Activated CD8-positive, alpha-beta T cell treated with anti-CD3 and anti-CD28 coated beads, Interleukin-2, amount 10 ng/mL, durations not matched to agents 7 days and 5 days (primary cell): ENCODE measurements at regions not wholly inside any gene's neighbourhood (a gene's known extent, or its start where the extent isn't known, plus 50 kb on each side); places are given as distances from the start of the nearest gene placed in this dataset.

Experiments used
- ATAC-seq: fragments of 150-1000 bp; cut with Tn5 transposase; one replicate; pipeline ENCODE4 v1.10.0; 2021; ENCODE audit warnings: moderate library complexity
- CTCF ChIA-PET: fragments of 350-600 bp; sonication (Branson Sonifier 250); formaldehyde crosslinking; loops from one replicate; lab custom pipeline; 2021; ENCODE audit warnings: antibody characterized with exemption; lab: Charles Lee
- POLR2A ChIA-PET: fragments of 350-600 bp; sonication (Branson Sonifier 250); formaldehyde crosslinking; loops from one replicate; lab custom pipeline; 2021; ENCODE audit warnings: antibody characterized with exemption; lab: Charles Lee
- DNase-seq: peaks from one replicate; pipeline ENCODE4 v3.0.0-alpha.2; 2020
- H3K27ac Mint-ChIP-seq: one replicate; pipeline ENCODE4 v1.8.0; 2021; ENCODE audit warnings: mild to moderate bottlenecking, mixed read lengths
- H3K27me3 Mint-ChIP-seq: one replicate; pipeline ENCODE4 v1.8.0; 2021; ENCODE audit warnings: low read depth, mixed read lengths
- H3K36me3 Mint-ChIP-seq: one replicate; pipeline ENCODE4 v1.8.0; 2021; ENCODE audit warnings: low read depth, mixed read lengths
- H3K4me1 Mint-ChIP-seq: one replicate; pipeline ENCODE4 v1.8.0; 2021; ENCODE audit warnings: low read depth, mixed read lengths
- H3K4me3 Mint-ChIP-seq: one replicate; pipeline ENCODE4 v1.8.0; 2021; ENCODE audit warnings: mild to moderate bottlenecking, mixed read lengths
- H3K9me3 Mint-ChIP-seq: one replicate; pipeline ENCODE4 v1.8.0; 2022; ENCODE audit warnings: mixed read lengths; ENCODE audit not compliant: insufficient read depth

DNA sequence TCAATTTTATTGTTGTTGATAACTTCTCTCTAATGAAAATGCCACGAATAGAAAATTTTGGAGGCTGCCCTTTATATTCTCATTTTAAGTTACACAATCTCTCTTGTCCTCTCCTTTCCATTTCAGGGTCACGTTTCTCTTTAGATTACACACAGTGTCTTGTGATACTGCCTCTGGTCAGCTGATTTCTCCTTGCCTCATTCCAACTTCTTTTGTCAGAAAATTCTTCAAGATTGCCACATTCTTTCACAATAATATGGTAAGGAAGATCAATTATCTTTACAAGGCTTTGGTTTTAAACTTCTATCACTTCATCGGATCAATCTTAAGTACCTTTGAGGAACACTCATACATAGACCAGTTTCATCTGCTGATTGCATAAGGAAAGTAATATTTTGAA is 370.3 kb downstream of the RFPL4B start:
- H3K9me3 Mint-ChIP-seq = no peaks in the 10 kb centered on the region
- CTCF ChIA-PET = no interaction called here
- DNase-seq (no peak), ATAC-seq (no peak)
- H3K27me3 Mint-ChIP-seq = no peaks in the 10 kb centered on the region
- H3K36me3 Mint-ChIP-seq = no peaks in the 10 kb centered on the region
- no peaks in the 10 kb centered on the region for H3K4me1 Mint-ChIP-seq
- no peak overlapping the region for H3K27ac Mint-ChIP-seq
- POLR2A ChIA-PET = no interaction called here
- H3K4me3 Mint-ChIP-seq = no peak overlapping the region

GRCh38 chr6:112717856-112718255 is 370.7 kb downstream of the RFPL4B start:
- CTCF ChIA-PET = no interaction called here
- H3K27me3 Mint-ChIP-seq = no peaks in the 10 kb centered on the region
- no peak for DNase-seq
- no peak for ATAC-seq
- no peaks in the 10 kb centered on the region for H3K36me3 Mint-ChIP-seq
- no peak overlapping the region for H3K27ac Mint-ChIP-seq
- no peaks in the 10 kb centered on the region for H3K9me3 Mint-ChIP-seq
- H3K4me3 Mint-ChIP-seq = no peak overlapping the region
- POLR2A ChIA-PET = no interaction called here
- no peaks in the 10 kb centered on the region for H3K4me1 Mint-ChIP-seq

- H3K9me3 Mint-ChIP-seq = no peaks in the 10 kb centered on the region
- ATAC-seq = no peak
- CTCF ChIA-PET = no interaction called here
- DNase-seq = no peak
- H3K4me3 Mint-ChIP-seq = no peak overlapping the region
- POLR2A ChIA-PET = no interaction called here
- no peak overlapping the region for H3K27ac Mint-ChIP-seq
- no peaks in the 10 kb centered on the region for H3K36me3 Mint-ChIP-seq
- no peaks in the 10 kb centered on the region for H3K27me3 Mint-ChIP-seq
- H3K4me1 Mint-ChIP-seq = no peaks in the 10 kb centered on the region
Measured at GRCh38 chr6:112725541-112726085, 378.5 kb downstream of the RFPL4B start.

DNA sequence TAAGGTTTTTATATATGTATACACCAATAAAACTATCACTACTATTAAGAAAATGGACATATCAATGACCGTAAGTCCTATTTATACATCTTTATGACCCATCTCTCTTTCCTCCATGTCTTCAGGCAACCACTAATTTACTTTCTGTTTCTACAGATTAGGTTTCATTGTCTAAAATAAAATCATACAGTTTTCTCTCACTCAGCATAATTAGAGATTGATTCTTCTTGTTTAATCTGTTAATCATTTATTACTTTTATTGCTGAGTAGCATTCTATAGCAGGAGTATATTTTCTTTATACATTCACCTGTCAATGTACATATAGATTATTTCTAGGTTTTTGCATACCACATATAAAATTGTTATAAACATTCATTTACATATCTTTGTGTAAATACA is 388.0 kb downstream of the RFPL4B start:
- H3K4me3 Mint-ChIP-seq = no peak overlapping the region
- POLR2A ChIA-PET = no interaction called here
- no peaks in the 10 kb centered on the region for H3K4me1 Mint-ChIP-seq
- H3K9me3 Mint-ChIP-seq = no peaks in the 10 kb centered on the region
- CTCF ChIA-PET = no interaction called here
- no peak overlapping the region for H3K27ac Mint-ChIP-seq
- H3K27me3 Mint-ChIP-seq = no peaks in the 10 kb centered on the region
- ATAC-seq (no peak), DNase-seq (no peak)
- H3K36me3 Mint-ChIP-seq = no peaks in the 10 kb centered on the region

DNA sequence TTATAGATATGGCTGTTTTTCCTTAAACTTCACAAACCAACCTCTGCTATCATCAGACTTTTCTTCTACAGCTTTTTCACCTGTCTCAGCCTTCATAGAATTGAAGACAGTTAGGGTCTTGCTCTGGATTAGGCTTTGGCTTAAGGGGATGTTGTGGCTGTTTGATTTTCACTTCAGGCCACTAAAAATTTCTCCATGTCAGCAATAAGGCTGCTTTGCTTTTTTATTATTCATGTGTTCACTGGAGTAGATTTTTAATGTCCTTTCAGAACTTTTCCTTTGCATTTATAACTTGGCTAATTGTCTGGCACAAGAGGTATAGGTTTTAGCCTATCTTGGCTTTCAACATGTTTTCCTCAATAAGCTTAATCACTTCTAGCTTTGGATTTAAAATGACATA is 392.6 kb downstream of the RFPL4B start:
- Mint-ChIP-seq H3K4me1 (no peaks in the 10 kb centered on the region), H3K27ac (no peak overlapping the region), H3K9me3 (no peaks in the 10 kb centered on the region), H3K27me3 (no peaks in the 10 kb centered on the region), H3K4me3 (no peak overlapping the region), H3K36me3 (no peaks in the 10 kb centered on the region)
- ChIA-PET CTCF (no interaction called here), POLR2A (no interaction called here)
- DNase-seq (no peak), ATAC-seq (no peak)

DNA sequence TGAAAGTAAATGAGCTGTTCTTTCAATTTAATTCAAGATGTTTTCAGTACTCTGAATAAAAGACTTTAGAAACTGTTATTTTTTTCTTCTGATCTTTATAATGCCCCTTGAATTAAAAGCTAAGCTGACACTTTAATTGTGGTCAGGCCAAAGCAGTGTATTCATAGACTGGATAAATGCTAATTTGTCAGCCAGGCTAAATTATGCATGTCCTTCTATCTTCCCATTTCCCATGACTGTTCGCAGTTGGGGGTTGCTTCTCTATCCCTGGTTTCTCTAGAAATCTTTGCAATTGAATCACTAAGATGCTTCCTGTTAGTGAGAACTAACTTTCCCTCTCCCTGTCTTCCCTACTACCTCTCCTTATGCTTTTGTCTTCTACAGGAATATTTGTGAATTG is 396.2 kb downstream of the RFPL4B start:
- ChIA-PET POLR2A (no interaction called here), CTCF (no interaction called here)
- H3K27ac Mint-ChIP-seq = no peak overlapping the region
- ATAC-seq = no peak
- no peaks in the 10 kb centered on the region for H3K27me3 Mint-ChIP-seq
- no peaks in the 10 kb centered on the region for H3K36me3 Mint-ChIP-seq
- no peak for DNase-seq
- H3K9me3 Mint-ChIP-seq = no peaks in the 10 kb centered on the region
- H3K4me3 Mint-ChIP-seq = no peak overlapping the region
- no peaks in the 10 kb centered on the region for H3K4me1 Mint-ChIP-seq

DNA sequence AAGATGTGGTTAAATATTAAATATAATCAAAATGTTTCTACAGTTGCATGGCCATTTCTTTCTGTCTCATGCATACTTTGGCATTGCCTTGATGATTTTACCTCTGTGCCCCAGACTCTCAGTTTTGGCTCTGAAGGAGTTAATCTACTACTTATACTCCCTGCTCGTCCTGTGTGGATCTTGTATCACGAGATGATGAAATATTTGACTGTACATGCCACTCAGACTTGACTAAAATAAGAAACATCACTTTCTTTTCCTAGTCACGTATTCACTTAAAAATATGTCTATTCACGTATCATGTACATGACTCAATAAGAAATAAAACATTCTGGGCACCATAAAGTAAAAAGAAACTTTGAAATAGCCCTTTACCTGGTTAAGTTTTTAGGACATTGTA is 397.7 kb downstream of the RFPL4B start:
- DNase-seq = no peak
- H3K27ac Mint-ChIP-seq = no peak overlapping the region
- POLR2A ChIA-PET = no interaction called here
- H3K36me3 Mint-ChIP-seq = no peaks in the 10 kb centered on the region
- H3K4me3 Mint-ChIP-seq = no peak overlapping the region
- H3K27me3 Mint-ChIP-seq = no peaks in the 10 kb centered on the region
- H3K4me1 Mint-ChIP-seq = no peaks in the 10 kb centered on the region
- no peaks in the 10 kb centered on the region for H3K9me3 Mint-ChIP-seq
- ATAC-seq = no peak
- CTCF ChIA-PET = no interaction called here

- DNase-seq (no peak), ATAC-seq (no peak)
- CTCF ChIA-PET = no interaction called here
- Mint-ChIP-seq H3K4me3 (no peak overlapping the region), H3K27me3 (no peaks in the 10 kb centered on the region), H3K36me3 (no peaks in the 10 kb centered on the region), H3K4me1 (no peaks in the 10 kb centered on the region), H3K27ac (no peak overlapping the region), H3K9me3 (no peaks in the 10 kb centered on the region)
- POLR2A ChIA-PET = no interaction called here
Measured at GRCh38 chr6:112745765-112746164, 398.6 kb downstream of the RFPL4B start.

GRCh38 chr6:112749673-112750072 is 402.5 kb downstream of the RFPL4B start:
- H3K9me3 Mint-ChIP-seq = no peaks in the 10 kb centered on the region
- ChIA-PET POLR2A (no interaction called here), CTCF (no interaction called here)
- no peaks in the 10 kb centered on the region for H3K4me1 Mint-ChIP-seq
- DNase-seq = no peak
- ATAC-seq = no peak
- H3K36me3 Mint-ChIP-seq = no peaks in the 10 kb centered on the region
- no peak overlapping the region for H3K4me3 Mint-ChIP-seq
- H3K27me3 Mint-ChIP-seq = no peaks in the 10 kb centered on the region
- H3K27ac Mint-ChIP-seq = no peak overlapping the region

- H3K27me3 Mint-ChIP-seq = no peaks in the 10 kb centered on the region
- CTCF ChIA-PET = no interaction called here
- DNase-seq (no peak), ATAC-seq (no peak)
- POLR2A ChIA-PET = no interaction called here
- H3K4me3 Mint-ChIP-seq = no peak overlapping the region
- H3K36me3 Mint-ChIP-seq = no peaks in the 10 kb centered on the region
- no peaks in the 10 kb centered on the region for H3K9me3 Mint-ChIP-seq
- H3K27ac Mint-ChIP-seq = no peak overlapping the region
- no peaks in the 10 kb centered on the region for H3K4me1 Mint-ChIP-seq
Measured at GRCh38 chr6:112752305-112752704, 405.2 kb downstream of the RFPL4B start.

DNA sequence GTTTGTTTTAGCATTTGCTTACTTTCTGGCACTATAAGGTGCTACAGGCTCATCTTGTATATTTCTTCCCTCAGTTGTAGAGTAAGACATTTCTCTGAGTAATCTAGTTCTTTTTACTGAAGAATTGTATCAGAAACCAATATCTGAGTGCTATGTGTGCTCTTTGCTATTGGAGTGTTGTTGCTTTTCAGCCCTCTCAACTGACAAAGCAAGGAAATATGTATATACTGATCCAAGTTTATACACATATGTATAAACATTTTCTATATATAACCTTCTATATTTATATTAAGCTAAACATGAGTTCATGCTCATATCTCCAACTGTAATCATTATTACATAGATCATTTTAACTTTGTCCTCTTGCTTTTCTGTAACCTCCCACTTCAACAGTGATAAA is 405.7 kb downstream of the RFPL4B start:
- Mint-ChIP-seq H3K27ac (no peak overlapping the region), H3K9me3 (no peaks in the 10 kb centered on the region), H3K27me3 (no peaks in the 10 kb centered on the region), H3K4me1 (no peaks in the 10 kb centered on the region), H3K36me3 (no peaks in the 10 kb centered on the region), H3K4me3 (no peak overlapping the region)
- POLR2A ChIA-PET = no interaction called here
- ATAC-seq (no peak), DNase-seq (no peak)
- CTCF ChIA-PET = interaction anchor here (0.7 kb wide), 1 partner anchor 9 kb away, joined by 4 read pairs; no protein-coding TSS in a partner anchor

- ChIA-PET POLR2A (no interaction called here), CTCF (no interaction called here)
- H3K4me3 Mint-ChIP-seq = no peak overlapping the region
- no peaks in the 10 kb centered on the region for H3K4me1 Mint-ChIP-seq
- ATAC-seq (no peak), DNase-seq (no peak)
- no peaks in the 10 kb centered on the region for H3K36me3 Mint-ChIP-seq
- H3K27me3 Mint-ChIP-seq = no peaks in the 10 kb centered on the region
- H3K9me3 Mint-ChIP-seq = no peaks in the 10 kb centered on the region
- no peak overlapping the region for H3K27ac Mint-ChIP-seq
Measured at GRCh38 chr6:112760831-112761230, 413.7 kb downstream of the RFPL4B start.

DNA sequence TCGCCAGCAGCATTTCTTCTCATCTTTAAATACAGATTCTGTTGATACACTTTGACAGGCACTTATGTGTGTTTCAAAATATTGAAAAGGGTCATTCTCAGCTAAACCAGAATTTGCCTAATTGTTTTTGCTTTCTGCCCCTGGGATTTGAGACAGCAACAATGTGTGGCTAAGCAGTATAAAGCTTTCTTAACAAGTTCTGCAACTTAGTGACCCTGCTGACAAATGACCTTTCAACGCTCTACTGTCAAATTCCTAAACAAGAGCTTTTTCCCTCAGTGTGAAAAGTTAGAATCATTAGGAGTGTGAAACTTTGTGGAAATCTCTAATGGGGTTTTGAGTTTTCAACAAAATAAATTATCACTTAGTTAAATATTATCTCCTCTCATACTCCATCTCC is 414.6 kb downstream of the RFPL4B start:
- H3K4me1 Mint-ChIP-seq = no peaks in the 10 kb centered on the region
- no peaks in the 10 kb centered on the region for H3K36me3 Mint-ChIP-seq
- ChIA-PET POLR2A (no interaction called here), CTCF (interaction anchor here (1.0 kb wide), 1 partner anchor 8 kb away, joined by 4 read pairs; no protein-coding TSS in a partner anchor)
- DNase-seq (no peak), ATAC-seq (no peak)
- H3K27me3 Mint-ChIP-seq = no peaks in the 10 kb centered on the region
- no peaks in the 10 kb centered on the region for H3K9me3 Mint-ChIP-seq
- no peak overlapping the region for H3K4me3 Mint-ChIP-seq
- H3K27ac Mint-ChIP-seq = no peak overlapping the region
